AG04449 (cell line): ENCODE measurements at regions not wholly inside any gene's neighbourhood (a gene's known extent, or its start where the extent isn't known, plus 50 kb on each side); places are given as distances from the start of the nearest gene placed in this dataset.
"Not testable (repeated sequence)": the region's sequence is repeated elsewhere in the genome, so short reads cannot be mapped to it uniquely, and the experiment has no call there.

Experiments used
- CTCF ChIA-PET: fragments of 350-600 bp; formaldehyde crosslinking; extraction: SDS; loops from one replicate; lab custom pipeline; 2021; ENCODE audit warnings: antibody characterized with exemption; lab: Yijun Ruan, JAX
- POLR2A ChIA-PET: fragments of 400-600, 350-600 bp; formaldehyde crosslinking; extraction: SDS; loops from one replicate; lab custom pipeline; 2020; ENCODE audit warnings: antibody characterized with exemption, inconsistent platforms; lab: Yijun Ruan, JAX
- DNase-seq: peaks from one replicate; pipeline ENCODE4 v3.0.0-alpha.2; 2010; ENCODE audit warnings: low read depth, low spot score
- H3K4me3 ChIP-seq: 2 replicates; pipeline ENCODE4 v1.5.1; 2011; ENCODE audit warnings: low read depth, mild to moderate bottlenecking, control low read depth, low read length
- CTCF ChIP-seq: IDR thresholded peaks from one replicate; pipeline ENCODE4 v1.5.1; 2011; ENCODE audit warnings: mild to moderate bottlenecking, moderate library complexity, low read length, control low read depth, inconsistent platforms; ENCODE audit not compliant: insufficient read depth; ENCODE audit errors: missing control alignments

- DNase-seq, result no peak
- POLR2A ChIA-PET, result no interaction called here
- CTCF ChIA-PET, result interaction anchor here (1.2 kb wide), 1 partner anchor 58 kb away, joined by 3 read pairs; no protein-coding TSS in a partner anchor
- H3K4me3 ChIP-seq, result no peak overlapping the region
- TF ChIP-seq CTCF, result no peak
Observed at GRCh38 chr10:9550810-9551209, 1466.9 kb upstream of the CELF2 start.

- TF ChIP-seq CTCF, result no peak
- no peak for DNase-seq
- CTCF ChIA-PET, result no interaction called here
- POLR2A ChIA-PET, result no interaction called here
- H3K4me3 ChIP-seq, result no peak overlapping the region
Observed at GRCh38 chr10:9554321-9554720, 1463.4 kb upstream of the CELF2 start.

DNA sequence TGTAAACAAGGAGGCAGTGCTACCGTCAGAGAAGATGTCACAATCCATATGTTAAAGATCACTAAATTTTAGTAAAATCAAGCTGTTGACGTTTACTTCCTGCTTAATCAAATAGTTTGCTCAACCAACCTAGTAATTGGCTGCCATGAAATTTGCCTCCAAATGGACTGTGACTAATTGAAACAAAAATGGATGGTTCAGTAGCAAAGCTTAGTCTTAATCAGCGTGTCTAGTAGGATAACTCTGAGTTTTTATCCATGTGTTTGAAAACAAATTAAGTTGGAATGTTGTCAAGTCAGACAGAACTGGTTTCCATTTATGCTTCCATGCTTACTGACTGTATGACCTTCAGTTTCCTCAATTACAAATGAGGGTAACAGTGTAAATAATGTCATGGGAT is 1456.7 kb upstream of the CELF2 start:
- ChIA-PET POLR2A (no interaction called here), CTCF (no interaction called here)
- TF ChIP-seq CTCF, result no peak
- H3K4me3 ChIP-seq, result no peak overlapping the region
- no peak for DNase-seq

DNA sequence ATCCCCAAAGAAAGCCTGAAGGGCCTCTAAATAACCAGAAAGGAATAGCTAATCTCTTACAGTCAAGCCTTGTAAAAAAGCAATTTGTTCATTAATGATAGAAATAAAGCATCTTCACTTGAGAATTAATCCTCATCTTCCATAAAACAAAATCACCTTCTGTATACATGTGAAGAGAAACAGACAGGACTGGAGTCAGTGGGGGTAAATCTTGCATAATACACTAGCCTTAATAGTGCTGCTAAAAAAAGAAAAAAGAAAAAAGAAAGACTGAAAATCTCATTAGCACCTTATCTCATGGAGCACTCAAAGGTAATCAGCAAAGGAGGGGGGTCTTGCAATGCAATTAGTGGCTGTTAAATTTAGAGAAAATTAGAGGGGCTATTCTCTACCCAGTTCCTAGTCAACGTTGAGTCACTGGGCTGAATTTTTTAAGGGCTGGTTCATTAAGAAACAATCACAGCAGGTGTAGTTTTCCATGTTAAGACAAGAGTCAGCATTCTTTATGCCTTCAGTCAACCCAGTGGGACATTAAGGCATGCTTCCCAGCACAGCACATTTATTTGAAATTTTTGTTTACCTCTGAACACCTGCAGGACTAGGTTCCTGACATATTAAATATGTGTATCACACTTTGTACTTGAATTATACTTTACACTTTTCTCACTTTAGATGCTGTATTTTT is 1455.7 kb upstream of the CELF2 start:
- no peak overlapping the region for H3K4me3 ChIP-seq
- no peak for DNase-seq
- ChIA-PET POLR2A (no interaction called here), CTCF (no interaction called here)
- TF ChIP-seq CTCF, result no peak

- no peak for TF ChIP-seq CTCF
- ChIA-PET CTCF (no interaction called here), POLR2A (no interaction called here)
- DNase-seq, result no peak
- no peak overlapping the region for H3K4me3 ChIP-seq
Observed at GRCh38 chr10:9577746-9578145, 1439.9 kb upstream of the CELF2 start.

GRCh38 chr10:9579110-9579705 is 1438.5 kb upstream of the CELF2 start:
- POLR2A ChIA-PET, result no interaction called here

DNA sequence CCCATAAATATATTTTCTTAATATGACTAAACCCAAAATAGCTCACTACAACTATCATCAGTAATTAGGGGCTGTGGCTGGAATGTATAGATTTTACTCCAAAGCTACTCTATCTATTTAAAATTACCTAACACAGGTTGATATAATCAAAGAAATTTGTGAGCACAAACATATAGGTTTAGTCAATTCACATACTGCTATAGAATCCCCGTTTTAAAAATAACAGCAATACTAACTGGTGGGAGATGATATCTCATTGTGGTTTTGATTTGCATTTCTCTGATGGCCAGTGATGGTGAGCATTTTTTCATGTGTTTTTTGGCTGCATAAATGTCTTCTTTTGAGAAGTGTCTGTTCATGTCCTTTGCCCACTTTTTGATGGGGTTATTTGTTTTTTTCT is 1434.9 kb upstream of the CELF2 start:
- CTCF ChIA-PET, DNase-seq, POLR2A ChIA-PET, H3K4me3 ChIP-seq: not testable (repeated sequence)

More at GRCh38 chr10:9579110-9579705, 1438.5 kb upstream of the CELF2 start:
- H3K4me3 ChIP-seq, result no peak overlapping the region
- no peak for TF ChIP-seq CTCF
- no peak for DNase-seq
- CTCF ChIA-PET, result no interaction called here
